ENCODE measurements at regions not wholly inside any gene's neighbourhood (a gene's known extent, or its start where the extent isn't known, plus 50 kb on each side); places are given as distances from the start of the nearest gene placed in this dataset.

- Mint-ChIP-seq H3K4me1 (ENCODE audit: unreplicated experiment) (peaks cover 5% of the 10 kb centered on the region), H3K4me3 (no peak overlapping the region), H3K9me3 (peaks cover 6% of the 10 kb centered on the region), H3K27me3 (peaks cover 34% of the 10 kb centered on the region), H3K36me3 (no peaks in the 10 kb centered on the region), H3K27ac (no peak overlapping the region)
- no peak for TF ChIP-seq CTCF (conservative IDR thresholded peaks at IDR 0.05)
- DNase-seq (ENCODE audit: extremely low spot score, unreplicated experiment): no peak
These were observed 599.0 kb downstream of the TYW1 start for GRCh38 chr7:67595431-67596180.

- Mint-ChIP-seq H3K36me3 (no peaks in the 10 kb centered on the region), H3K4me3 (no peak overlapping the region), H3K27ac (no peak overlapping the region), H3K27me3 (peaks cover 47% of the 10 kb centered on the region), H3K9me3 (peaks cover 1% of the 10 kb centered on the region), H3K4me1 (ENCODE audit: unreplicated experiment) (peaks cover 5% of the 10 kb centered on the region)
- no peak for DNase-seq (ENCODE audit: extremely low spot score, unreplicated experiment)
- no peak for TF ChIP-seq CTCF (conservative IDR thresholded peaks at IDR 0.05)
These were observed 600.5 kb downstream of the TYW1 start for GRCh38 chr7:67597161-67597560.

GRCh38 chr7:67598469-67598868 is 601.8 kb downstream of the TYW1 start:
- no peak for DNase-seq (ENCODE audit: extremely low spot score, unreplicated experiment)
- Mint-ChIP-seq H3K4me1 (ENCODE audit: unreplicated experiment) (peaks cover 5% of the 10 kb centered on the region), H3K27me3 (peaks cover 46% of the 10 kb centered on the region), H3K27ac (no peak overlapping the region), H3K4me3 (no peak overlapping the region), H3K9me3 (no peaks in the 10 kb centered on the region), H3K36me3 (no peaks in the 10 kb centered on the region)
- no peak for TF ChIP-seq CTCF (conservative IDR thresholded peaks at IDR 0.05)

GRCh38 chr7:67599331-67600062 is 602.9 kb downstream of the TYW1 start:
- H3K27ac Mint-ChIP-seq: no peak overlapping the region
- H3K9me3 Mint-ChIP-seq: no peaks in the 10 kb centered on the region
- no peak for TF ChIP-seq CTCF (conservative IDR thresholded peaks at IDR 0.05)
- H3K4me1 Mint-ChIP-seq (ENCODE audit: unreplicated experiment): peaks cover 5% of the 10 kb centered on the region
- no peak overlapping the region for H3K4me3 Mint-ChIP-seq
- DNase-seq (ENCODE audit: extremely low spot score, unreplicated experiment): no peak
- H3K36me3 Mint-ChIP-seq: no peaks in the 10 kb centered on the region
- H3K27me3 Mint-ChIP-seq: peaks cover 39% of the 10 kb centered on the region

- H3K36me3 Mint-ChIP-seq: no peaks in the 10 kb centered on the region
- H3K27me3 Mint-ChIP-seq: peaks cover 25% of the 10 kb centered on the region
- no peak overlapping the region for H3K4me3 Mint-ChIP-seq
- TF ChIP-seq CTCF (conservative IDR thresholded peaks at IDR 0.05): no peak
- peaks cover 6% of the 10 kb centered on the region for H3K9me3 Mint-ChIP-seq
- H3K27ac Mint-ChIP-seq: no peak overlapping the region
- H3K4me1 Mint-ChIP-seq (ENCODE audit: unreplicated experiment): peaks cover 5% of the 10 kb centered on the region
- DNase-seq (ENCODE audit: extremely low spot score, unreplicated experiment): no peak
These were observed 605.7 kb downstream of the TYW1 start for GRCh38 chr7:67602246-67602887.

Data from type B pancreatic cell (in vitro differentiated cells).